ENCODE measurements at regions not wholly inside any gene's neighbourhood (a gene's known extent, or its start where the extent isn't known, plus 50 kb on each side); places are given as distances from the start of the nearest gene placed in this dataset.

DNA sequence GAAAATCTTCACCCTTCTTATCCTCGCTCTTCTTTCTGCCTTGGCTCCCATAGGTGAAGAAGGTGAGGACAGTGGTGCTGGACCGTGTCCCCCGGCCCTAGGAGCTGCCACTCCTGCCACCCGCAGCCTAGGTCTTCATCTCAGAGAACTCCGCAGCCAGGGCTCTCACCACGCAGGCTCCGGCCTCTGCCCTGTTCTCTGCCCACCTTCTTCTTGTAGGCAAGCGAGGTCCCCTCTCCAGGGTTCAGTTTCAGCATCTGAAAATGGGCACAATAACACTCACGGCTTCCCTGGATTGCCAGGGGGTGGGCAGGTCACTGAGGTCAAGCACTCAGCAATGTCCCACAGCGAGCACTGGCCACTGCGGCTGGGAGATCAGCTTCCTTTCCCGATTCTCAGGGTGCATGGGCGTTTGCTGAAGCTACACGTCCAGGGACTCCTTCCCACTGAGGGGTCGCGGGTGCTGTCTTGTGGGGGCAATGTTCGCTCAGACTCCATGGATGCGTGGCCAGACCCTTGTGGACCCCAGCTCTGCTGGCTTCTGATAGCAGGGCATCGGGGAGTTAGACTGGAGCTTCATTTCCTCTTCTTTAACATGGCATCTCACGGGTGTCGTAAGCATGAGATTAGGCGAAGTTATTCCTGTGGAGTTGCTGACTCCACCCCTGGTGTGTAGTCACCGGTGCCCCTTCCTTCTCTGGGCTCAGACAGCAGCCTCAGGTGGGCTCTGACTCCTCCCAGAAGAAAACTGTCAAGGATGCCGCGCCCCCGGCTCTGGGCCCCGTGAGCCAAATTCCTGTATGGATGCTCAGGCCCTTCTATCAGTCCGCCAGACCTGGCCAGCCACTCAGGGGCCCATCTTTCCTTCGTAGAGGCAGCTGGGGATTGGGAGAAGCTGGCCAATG, 145.1 kb upstream of the IRX2 start:
- intact Hi-C loops (cut with micrococcal nuclease): no loop called here
- H3K36me3 Mint-ChIP-seq (ENCODE audit: low read depth): no peaks in the 10 kb centered on the region
- no peaks in the 10 kb centered on the region for H3K4me1 Mint-ChIP-seq
- H3K4me3 Mint-ChIP-seq: no peak overlapping the region
- no peak for DNase-seq
- H3K27me3 Mint-ChIP-seq: no peaks in the 10 kb centered on the region
- peaks cover 7% of the 10 kb centered on the region for H3K9me3 Mint-ChIP-seq
- H3K27ac Mint-ChIP-seq: no peak overlapping the region

DNA sequence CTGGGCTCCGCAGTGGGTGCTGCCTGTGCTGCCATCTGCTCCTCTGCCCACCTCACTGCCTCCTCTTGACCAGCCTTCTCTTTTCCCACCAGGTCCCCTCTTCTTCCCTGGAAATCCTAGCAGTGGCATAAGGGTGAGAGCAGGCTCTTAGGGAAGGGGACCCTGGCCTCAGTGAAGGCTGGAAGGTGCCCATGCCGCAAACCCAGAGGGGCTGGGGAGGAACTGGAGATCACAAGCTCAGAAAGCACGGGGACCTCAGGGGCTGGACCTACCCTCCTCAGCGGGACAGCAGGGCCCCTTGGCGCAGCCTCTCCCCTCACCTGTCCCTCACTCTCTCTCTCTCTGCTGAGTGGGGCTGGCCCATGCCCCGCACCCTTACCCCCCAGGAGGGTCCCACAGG, 144.4 kb upstream of the IRX2 start:
- Mint-ChIP-seq H3K9me3 (peaks cover 7% of the 10 kb centered on the region), H3K4me3 (no peak overlapping the region), H3K36me3 (ENCODE audit: low read depth) (no peaks in the 10 kb centered on the region), H3K27me3 (no peaks in the 10 kb centered on the region), H3K4me1 (no peaks in the 10 kb centered on the region), H3K27ac (no peak overlapping the region)
- intact Hi-C loops (cut with micrococcal nuclease): no loop called here
- no peak for DNase-seq

DNA sequence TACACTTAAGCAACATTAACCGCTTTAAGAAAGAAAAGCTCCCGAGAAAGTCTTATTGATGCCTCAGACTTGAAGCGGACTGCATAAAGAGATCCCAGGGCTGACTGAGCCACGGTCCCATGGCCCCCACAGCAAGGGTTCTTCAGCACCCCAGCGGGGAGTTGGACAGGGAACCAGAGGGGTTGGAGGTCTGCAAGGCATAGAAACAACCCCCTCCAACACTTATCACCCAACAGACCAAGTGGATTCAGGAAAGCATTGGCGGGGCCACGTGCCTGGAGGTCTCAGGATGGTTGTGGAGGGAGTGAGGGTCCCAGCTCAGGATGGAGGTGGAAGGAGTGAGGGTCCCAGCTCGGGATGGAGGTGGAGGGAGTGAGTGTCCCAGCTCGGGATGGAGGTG, 143.7 kb upstream of the IRX2 start:
- no peaks in the 10 kb centered on the region for H3K36me3 Mint-ChIP-seq (ENCODE audit: low read depth)
- no peak overlapping the region for H3K27ac Mint-ChIP-seq
- H3K9me3 Mint-ChIP-seq: peaks cover 10% of the 10 kb centered on the region
- H3K27me3 Mint-ChIP-seq: no peaks in the 10 kb centered on the region
- H3K4me3 Mint-ChIP-seq: no peak overlapping the region
- intact Hi-C loops (cut with micrococcal nuclease): no loop called here
- H3K4me1 Mint-ChIP-seq: no peaks in the 10 kb centered on the region
- DNase-seq: no peak

DNA sequence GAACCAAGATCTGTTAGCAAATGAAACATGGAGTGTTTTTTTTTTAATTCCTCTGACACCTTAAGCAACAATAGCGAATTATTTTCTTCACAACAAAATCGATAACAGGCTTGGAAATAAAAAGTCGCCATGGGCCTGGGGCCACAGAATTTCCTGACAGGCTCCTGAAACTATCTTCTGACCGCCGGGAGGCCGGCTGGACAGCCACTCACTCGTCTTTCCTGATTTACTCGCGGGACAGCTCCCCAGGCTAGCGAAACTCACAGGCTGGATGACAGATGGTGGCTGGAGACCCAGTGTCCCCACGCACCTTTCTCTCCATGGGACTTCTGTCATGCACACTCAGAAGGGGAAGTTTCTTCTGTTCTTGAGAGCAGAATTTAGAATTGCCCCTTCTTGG, 143.3 kb upstream of the IRX2 start:
- intact Hi-C loops (cut with micrococcal nuclease): no loop called here
- H3K9me3 Mint-ChIP-seq: peaks cover 10% of the 10 kb centered on the region
- H3K36me3 Mint-ChIP-seq (ENCODE audit: low read depth): no peaks in the 10 kb centered on the region
- H3K27ac Mint-ChIP-seq: no peak overlapping the region
- no peaks in the 10 kb centered on the region for H3K4me1 Mint-ChIP-seq
- DNase-seq: no peak
- H3K4me3 Mint-ChIP-seq: no peak overlapping the region
- no peaks in the 10 kb centered on the region for H3K27me3 Mint-ChIP-seq

DNA sequence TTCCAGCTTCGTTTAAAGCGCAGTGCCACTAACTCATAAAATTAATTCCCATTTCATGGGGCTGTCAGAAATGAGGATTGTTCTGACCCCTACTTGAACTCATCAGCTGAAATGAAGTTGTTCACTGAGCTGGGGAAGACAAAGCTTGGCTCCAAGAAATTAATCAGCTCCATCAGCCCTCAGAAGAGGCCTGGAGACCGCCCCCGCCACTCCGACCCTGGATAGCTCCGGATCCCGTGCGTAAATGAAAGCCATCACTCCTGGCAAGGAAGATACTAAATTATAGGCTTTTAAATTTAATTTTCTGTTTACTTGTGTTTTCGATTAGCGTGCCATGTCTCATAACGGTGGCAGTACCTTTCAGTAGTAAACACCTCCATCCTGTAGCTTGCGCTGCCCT, 142.8 kb upstream of the IRX2 start:
- H3K9me3 Mint-ChIP-seq: peaks cover 10% of the 10 kb centered on the region
- no peaks in the 10 kb centered on the region for H3K36me3 Mint-ChIP-seq (ENCODE audit: low read depth)
- H3K27me3 Mint-ChIP-seq: no peaks in the 10 kb centered on the region

DNA sequence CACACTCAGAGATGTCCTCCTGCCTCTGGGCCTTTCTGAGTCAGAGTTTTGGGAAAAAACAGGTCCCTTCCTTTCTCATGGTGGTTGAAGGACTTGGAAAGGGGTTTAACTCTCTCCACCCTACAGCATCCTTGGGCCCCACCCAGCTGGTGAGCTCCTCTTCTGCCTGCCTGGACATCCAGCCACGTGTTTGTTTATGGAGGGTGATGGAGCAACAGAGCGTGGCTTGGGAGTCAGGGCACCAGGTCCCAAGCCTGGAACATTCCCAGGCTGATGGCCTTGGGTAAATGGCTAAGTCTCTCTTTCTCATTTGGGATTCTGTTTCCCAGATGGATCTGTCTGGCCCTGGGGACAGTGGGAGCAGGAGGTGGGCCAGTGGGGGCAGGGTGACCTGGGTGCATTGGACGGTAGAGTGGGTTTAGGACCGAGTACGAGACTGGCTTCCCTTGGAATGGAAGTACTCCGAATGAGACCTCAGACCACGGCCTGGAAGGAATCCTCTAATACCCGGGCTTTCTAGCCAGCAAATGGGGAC, 141.1 kb upstream of the IRX2 start:
- Mint-ChIP-seq H3K4me1 (no peaks in the 10 kb centered on the region), H3K36me3 (ENCODE audit: low read depth) (no peaks in the 10 kb centered on the region), H3K9me3 (peaks cover 10% of the 10 kb centered on the region), H3K27ac (no peak overlapping the region), H3K27me3 (no peaks in the 10 kb centered on the region), H3K4me3 (no peak overlapping the region)
- intact Hi-C loops (cut with micrococcal nuclease): no loop called here
- DNase-seq: no peak

More for the DNA sequence above, 142.8 kb upstream of the IRX2 start:
- Mint-ChIP-seq H3K4me1 (no peaks in the 10 kb centered on the region), H3K4me3 (no peak overlapping the region), H3K27ac (no peak overlapping the region)
- intact Hi-C loops (cut with micrococcal nuclease): no loop called here
- no peak for DNase-seq

DNA sequence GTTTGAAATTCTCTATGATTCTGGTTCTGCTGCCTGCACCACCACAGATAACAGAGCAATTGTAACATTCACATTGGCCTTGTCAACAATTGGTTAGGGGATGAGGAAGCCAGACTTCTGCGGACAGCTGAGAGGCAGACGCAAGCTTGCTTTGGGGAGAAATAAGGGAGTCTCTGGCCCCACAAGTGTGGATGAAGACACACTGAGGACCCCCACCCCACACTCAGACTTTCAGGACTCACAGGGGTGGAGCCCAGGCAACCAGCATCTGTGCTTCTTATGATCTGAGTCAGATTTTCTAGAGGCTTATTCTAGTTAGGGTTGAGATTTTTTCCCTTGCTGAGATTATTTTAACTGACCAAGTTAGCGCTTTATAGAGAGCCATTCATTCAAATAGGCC, 140.3 kb upstream of the IRX2 start:
- peaks cover 10% of the 10 kb centered on the region for H3K9me3 Mint-ChIP-seq

DNA sequence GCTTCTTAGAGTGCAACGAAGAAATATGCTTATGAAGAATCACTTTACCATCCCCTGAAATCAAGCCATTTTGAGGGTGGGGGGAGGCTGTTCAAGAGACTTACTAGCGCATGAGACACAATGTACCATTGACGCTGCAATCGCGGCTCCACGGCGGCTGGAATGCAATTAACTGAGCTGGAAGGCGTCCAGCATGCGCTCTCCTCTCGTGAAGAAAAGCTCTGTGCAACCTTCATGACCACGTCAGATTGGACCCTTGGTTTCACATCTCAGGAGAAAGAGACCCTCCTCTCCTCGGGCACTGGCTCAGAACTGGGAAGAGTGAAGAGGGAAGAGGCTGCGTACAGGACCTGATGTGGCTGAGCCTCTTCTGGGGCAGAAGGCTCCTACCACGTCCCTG, 138.5 kb upstream of the IRX2 start:
- H3K4me3 Mint-ChIP-seq: no peak overlapping the region
- H3K9me3 Mint-ChIP-seq: peaks cover 10% of the 10 kb centered on the region
- DNase-seq: no peak
- H3K27ac Mint-ChIP-seq: no peak overlapping the region
- H3K27me3 Mint-ChIP-seq: no peaks in the 10 kb centered on the region
- H3K36me3 Mint-ChIP-seq (ENCODE audit: low read depth): no peaks in the 10 kb centered on the region
- intact Hi-C loops (cut with micrococcal nuclease): no loop called here
- no peaks in the 10 kb centered on the region for H3K4me1 Mint-ChIP-seq

More for the DNA sequence above, 140.3 kb upstream of the IRX2 start:
- H3K27me3 Mint-ChIP-seq: no peaks in the 10 kb centered on the region
- no peaks in the 10 kb centered on the region for H3K4me1 Mint-ChIP-seq
- no peak overlapping the region for H3K4me3 Mint-ChIP-seq
- intact Hi-C loops (cut with micrococcal nuclease): no loop called here
- no peaks in the 10 kb centered on the region for H3K36me3 Mint-ChIP-seq (ENCODE audit: low read depth)
- H3K27ac Mint-ChIP-seq: no peak overlapping the region
- DNase-seq: no peak

DNA sequence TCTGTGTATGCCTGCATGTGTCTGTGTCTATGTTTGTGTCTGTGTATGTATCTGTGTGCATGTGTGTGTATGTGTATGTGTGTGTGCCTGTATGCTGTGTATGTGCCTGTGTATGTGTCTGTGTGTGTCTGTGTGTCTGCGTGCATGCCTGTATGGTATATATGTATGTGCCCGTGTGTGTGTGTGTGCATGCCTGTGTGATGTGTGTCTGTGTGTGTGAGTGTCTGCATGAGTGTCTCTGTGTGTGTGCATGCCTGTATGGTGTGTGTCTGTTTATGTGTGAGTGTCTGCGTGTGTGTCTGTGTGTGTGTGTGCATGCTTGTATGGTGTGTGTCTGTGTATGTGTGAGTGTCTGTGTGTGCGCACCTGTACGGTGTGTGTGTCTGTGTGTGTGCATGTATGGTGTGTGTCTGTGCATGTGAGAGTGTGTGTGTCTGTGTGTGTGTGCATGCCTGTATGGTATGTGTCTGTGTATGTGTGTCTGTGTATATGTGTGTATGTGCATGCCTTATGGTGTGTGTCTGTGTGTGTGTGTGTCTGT, 137.1 kb upstream of the IRX2 start:
- DNase-seq: no peak
- intact Hi-C loops (cut with micrococcal nuclease): no loop called here
- Mint-ChIP-seq H3K36me3 (ENCODE audit: low read depth) (no peaks in the 10 kb centered on the region), H3K9me3 (peaks cover 6% of the 10 kb centered on the region), H3K4me3 (no peak overlapping the region), H3K27me3 (no peaks in the 10 kb centered on the region), H3K4me1 (no peaks in the 10 kb centered on the region), H3K27ac (no peak overlapping the region)

DNA sequence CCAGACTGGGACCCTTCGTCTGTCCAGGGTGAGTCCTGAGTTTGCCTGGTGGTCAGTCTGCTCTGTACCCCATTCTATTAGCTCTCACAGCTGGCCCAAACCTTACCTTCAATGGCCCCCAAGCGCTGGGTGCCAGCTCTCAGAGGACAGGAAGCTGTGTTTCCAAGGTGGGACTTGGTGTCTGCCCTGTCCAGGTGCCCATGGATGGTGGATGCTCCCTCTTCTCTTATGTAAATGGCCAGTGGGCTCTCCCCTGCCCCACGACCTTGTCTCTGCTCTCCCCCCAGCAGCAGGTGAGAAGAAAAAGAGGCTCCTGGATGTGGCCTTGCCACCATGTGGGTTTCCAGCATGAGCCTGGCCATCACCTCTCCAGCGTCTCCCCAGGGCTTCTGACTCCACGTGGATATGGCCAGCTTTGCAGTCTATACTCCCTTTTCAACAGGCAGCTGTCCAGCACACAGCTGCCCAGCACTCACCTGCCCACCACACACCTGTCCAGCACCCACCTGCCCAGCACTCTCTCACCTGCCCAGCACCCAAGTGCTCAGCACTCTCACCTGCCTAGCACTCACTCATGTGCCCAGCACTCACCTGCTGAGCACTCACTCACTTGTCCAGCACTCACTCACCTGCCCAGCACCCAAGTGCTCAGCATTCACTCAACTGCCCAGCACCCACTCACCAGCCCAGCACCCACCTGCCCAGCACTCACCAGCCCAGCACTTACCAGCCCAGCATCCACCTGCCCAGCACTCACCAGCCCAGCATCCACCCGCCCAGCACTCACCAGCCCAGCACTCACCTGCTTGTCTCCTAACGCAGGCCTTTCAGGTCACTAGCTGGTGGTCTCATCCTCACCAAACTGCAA, 136.2 kb upstream of the IRX2 start:
- Mint-ChIP-seq H3K27me3 (no peaks in the 10 kb centered on the region), H3K4me3 (no peak overlapping the region), H3K4me1 (no peaks in the 10 kb centered on the region), H3K9me3 (peaks cover 3% of the 10 kb centered on the region), H3K27ac (no peak overlapping the region), H3K36me3 (ENCODE audit: low read depth) (no peaks in the 10 kb centered on the region)
- intact Hi-C loops (cut with micrococcal nuclease): no loop called here
- no peak for DNase-seq

DNA sequence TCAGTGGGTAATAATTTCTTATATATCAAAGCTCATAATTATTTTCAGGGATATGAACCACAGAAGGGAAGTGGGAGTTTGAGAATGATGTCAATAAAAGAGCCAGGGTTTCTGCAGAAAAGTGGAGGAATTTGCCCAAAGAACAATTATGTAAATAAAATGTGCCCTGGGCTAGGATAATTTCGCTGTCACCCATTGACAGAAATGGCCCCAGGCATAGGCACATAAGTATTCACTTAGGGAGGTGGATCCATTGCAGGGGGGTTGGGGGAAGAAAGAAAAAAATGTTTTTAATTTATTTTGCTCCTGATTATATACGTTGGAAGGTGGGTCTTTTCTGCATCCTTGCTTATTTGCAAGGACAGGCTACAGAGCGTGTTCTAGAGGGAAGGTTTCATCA, 135.1 kb upstream of the IRX2 start:
- no peaks in the 10 kb centered on the region for H3K4me1 Mint-ChIP-seq

DNA sequence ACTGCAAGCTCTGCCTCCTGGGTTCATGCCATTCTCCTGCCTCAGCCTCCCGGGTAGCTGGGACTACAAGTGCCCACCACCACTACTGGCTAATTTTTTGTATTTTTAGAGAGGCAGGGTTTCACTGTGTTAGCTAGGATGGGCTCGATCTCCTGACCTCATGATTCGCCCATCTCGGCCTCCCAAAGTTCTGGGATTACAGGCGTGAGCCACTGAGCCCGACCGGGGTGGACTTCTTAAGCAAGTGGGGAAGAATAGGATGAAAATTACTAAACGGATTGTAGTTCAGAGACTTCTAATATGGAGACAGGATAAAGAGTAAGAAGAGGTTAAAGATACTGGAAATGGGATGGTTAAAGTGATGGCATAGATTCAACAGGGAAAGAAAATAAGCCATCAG, 132.3 kb upstream of the IRX2 start:
- intact Hi-C loops (cut with micrococcal nuclease): no loop called here

More for the DNA sequence above, 135.1 kb upstream of the IRX2 start:
- DNase-seq: no peak
- no peaks in the 10 kb centered on the region for H3K27me3 Mint-ChIP-seq
- intact Hi-C loops (cut with micrococcal nuclease): no loop called here
- H3K36me3 Mint-ChIP-seq (ENCODE audit: low read depth): no peaks in the 10 kb centered on the region
- H3K27ac Mint-ChIP-seq: no peak overlapping the region
- no peak overlapping the region for H3K4me3 Mint-ChIP-seq
- peaks cover 8% of the 10 kb centered on the region for H3K9me3 Mint-ChIP-seq

DNA sequence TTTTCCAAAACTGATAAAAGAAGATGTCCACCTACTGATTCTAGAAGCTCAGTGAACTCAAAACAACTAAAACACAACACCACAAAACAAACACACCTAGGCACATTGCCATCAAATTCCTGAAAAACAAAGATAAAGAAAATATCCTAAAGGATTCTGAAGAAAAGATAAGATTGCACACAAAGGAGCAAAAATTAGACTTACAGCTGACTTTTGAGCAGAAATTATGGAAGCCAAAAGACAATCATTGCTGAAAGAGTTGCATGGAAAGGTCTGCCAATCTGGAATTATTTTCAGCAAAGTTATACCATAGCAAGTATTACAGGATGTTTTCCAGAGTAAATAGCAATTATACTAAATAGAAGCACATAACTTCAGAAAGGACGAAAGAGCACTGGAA, 128.2 kb upstream of the IRX2 start:
- intact Hi-C loops (cut with micrococcal nuclease): no loop called here
- Mint-ChIP-seq H3K4me3 (no peak overlapping the region), H3K27ac (no peak overlapping the region), H3K9me3 (peaks cover 12% of the 10 kb centered on the region), H3K27me3 (no peaks in the 10 kb centered on the region), H3K4me1 (no peaks in the 10 kb centered on the region), H3K36me3 (ENCODE audit: low read depth) (no peaks in the 10 kb centered on the region)
- no peak for DNase-seq

More for the DNA sequence above, 132.3 kb upstream of the IRX2 start:
- H3K27me3 Mint-ChIP-seq: no peaks in the 10 kb centered on the region
- no peaks in the 10 kb centered on the region for H3K36me3 Mint-ChIP-seq (ENCODE audit: low read depth)
- H3K4me3 Mint-ChIP-seq: no peak overlapping the region
- H3K9me3 Mint-ChIP-seq: peaks cover 12% of the 10 kb centered on the region
- H3K4me1 Mint-ChIP-seq: no peaks in the 10 kb centered on the region
- H3K27ac Mint-ChIP-seq: no peak overlapping the region
- no peak for DNase-seq

DNA sequence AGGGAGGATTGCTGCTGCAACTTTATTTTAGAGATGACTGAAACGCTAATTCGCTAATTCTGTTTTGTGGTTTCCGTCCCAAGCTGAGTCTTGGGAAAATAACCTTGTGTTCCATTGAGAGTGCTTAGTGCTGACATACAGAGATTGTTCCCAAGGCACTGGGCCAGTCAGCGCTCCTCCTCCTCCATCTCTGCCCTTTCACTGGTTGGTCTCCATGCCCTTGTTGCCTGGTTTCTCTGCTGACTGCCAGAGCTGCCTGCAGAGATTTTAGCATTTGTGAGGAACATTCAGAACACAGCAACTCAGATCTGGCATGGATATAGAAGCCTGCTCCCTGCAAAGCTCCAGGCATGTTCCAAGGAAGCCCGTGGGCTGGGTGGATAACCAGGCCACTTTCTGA, 126.0 kb upstream of the IRX2 start:
- Mint-ChIP-seq H3K36me3 (ENCODE audit: low read depth) (no peaks in the 10 kb centered on the region), H3K27ac (no peak overlapping the region), H3K9me3 (peaks cover 12% of the 10 kb centered on the region), H3K4me1 (no peaks in the 10 kb centered on the region), H3K4me3 (no peak overlapping the region), H3K27me3 (no peaks in the 10 kb centered on the region)
- no peak for DNase-seq
- intact Hi-C loops (cut with micrococcal nuclease): no loop called here

All from activated CD4-positive, alpha-beta T cell treated with anti-CD3 and anti-CD28 coated beads, Interleukin-2, amount 10 ng/mL, durations not matched to agents 24 days and 14 days (primary cell).